DMS53 treated with DMSO at 0.1 percent for 48 hours (cell line): ENCODE measurements at regions not wholly inside any gene's neighbourhood (a gene's known extent, or its start where the extent isn't known, plus 50 kb on each side); places are given as distances from the start of the nearest gene placed in this dataset.

ENCODE experiments used
- DNase-seq: peaks from one replicate; lab custom pipeline; 2025; ENCODE audit not compliant: unreplicated experiment; lab: John Stamatoyannopoulos, UW

GRCh38 chr15:96390986-96391385 lies 60.5 kb downstream of the NR2F2 start:
- DNase-seq, result no peak

DNA sequence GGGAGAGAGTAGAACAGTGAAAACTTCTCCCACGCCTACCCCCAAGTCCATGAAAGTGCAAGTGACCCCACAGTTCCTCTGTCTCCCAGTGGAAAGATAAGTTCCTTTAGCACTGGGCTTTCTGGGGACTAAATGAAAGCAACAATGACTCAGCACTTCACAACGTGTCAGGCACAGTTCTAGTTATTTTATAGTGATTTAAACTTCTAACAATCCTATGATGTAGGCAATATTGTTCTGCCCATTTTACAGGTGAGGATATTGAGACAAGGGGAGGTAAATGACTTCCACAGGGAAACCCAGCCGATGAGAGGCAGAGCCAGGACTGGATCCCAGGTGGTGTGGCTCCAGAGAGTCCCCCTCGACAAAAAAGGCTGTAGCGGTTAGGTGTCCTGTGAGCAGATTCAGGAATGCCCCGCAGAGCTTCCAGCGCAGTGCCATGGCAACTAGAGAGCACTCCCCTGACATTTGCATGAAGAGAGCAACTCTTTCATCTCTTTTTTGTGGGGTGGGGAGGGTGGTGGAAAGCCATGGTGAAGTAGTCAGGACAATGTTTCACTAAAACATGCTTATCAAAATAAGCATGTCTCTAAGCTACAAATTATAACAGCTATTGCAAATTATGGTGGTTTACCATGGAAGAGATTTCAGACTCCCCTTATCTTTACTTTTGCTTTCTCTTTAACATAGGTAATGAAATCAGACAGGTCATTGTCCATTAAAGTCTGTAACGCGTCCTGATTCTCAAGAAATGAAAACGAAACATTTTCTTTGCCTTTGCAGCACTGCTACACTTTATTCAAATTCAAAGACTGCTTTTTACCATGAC lies 62.1 kb downstream of the NR2F2 start:
- no peak for DNase-seq

DNA sequence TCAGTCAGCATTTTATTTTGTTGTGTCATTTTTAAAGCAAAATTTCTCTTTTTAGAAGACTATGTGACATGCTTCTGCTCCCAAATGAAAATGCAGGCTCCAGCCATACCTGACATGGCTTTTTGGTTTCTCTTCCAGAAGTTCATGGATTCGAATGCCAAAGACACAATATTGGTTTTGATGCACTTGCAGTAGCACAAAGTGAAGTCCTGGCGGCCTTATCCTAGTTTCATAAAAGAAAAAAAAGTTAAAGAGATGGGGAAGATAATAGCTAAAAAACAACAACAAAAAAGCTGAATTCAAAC lies 62.7 kb downstream of the NR2F2 start:
- DNase-seq, result no peak

DNA sequence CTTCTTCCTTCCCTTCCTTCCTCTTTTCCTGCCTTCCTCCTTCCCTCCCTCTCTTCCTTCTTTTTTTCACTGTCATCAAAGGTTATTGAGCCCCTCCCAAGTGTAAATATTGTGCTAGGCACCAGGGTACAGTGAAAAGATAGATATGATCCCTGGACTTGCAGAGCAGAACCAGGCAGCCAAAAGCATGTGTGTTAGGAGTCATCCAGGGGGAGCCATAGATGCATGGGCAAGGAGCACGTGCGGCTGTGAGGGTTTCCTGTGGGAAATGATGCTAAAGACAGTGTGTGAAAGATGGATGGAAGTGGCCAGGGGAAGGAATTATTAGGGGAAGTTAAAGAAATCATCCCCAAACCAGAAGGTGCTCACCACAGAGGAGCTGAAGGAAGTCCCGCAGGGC lies 65.2 kb downstream of the NR2F2 start:
- DNase-seq, result no peak

DNA sequence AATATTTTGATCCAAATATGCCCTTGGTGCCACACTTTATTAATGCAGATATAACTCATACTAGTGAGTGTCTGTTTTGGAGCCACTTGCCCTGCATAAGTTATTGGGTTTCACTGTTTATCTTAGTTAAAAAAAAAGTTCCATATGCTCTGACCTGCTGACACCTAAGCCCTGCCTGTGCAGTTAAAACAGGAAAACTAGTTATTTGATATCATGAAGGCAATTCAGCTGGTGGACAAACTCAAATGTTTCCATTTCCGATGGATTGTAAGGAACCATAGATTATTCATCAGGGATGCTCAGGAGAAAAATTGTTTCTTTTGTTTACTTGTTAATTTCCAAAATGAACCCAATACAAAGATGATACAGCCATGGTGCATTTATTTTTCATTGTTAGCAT lies 68.3 kb downstream of the NR2F2 start:
- DNase-seq, result no peak

GRCh38 chr15:96402403-96402802 lies 71.9 kb downstream of the NR2F2 start:
- DNase-seq, result no peak

GRCh38 chr15:96403071-96403470 lies 72.6 kb downstream of the NR2F2 start:
- no peak for DNase-seq

DNA sequence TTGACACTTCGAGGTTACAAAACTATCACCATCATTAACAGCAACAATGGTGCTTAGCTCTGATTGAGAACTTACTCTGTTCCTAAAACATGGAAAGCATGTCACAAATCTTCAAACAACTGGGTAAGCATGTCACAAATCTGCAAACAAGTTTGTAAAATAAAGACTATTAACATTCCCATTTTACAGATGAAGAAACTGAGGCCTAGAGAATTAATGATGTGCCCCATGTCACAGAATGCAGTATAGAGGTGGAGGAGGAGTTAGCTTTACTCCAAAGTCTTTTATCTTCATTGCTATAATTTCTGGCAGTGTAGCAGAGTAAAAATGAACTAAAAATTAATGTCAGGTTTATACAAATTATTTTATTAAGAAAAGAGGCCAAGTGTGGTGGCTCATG lies 73.4 kb downstream of the NR2F2 start:
- DNase-seq, result no peak

- DNase-seq, result no peak
Measured at GRCh38 chr15:96404560-96404959, 74.1 kb downstream of the NR2F2 start.

DNA sequence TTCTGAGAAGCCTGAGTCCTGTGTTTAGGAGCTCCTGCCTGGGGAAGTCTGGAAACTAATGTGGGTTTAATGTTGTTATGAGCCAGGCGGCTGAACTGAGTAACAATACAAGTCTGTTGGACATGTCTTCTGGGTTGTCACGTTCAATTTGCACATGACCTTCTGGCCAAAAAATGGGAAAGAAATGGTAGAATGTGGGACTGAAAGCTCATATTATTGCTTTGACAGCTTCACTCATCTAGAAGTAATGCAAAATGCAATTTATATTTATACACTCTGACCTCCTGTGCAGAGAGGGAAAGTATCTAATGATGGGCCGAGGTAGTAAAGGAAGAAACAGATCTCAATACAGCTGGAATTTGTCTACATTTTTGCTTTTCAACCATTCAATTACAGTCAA lies 75.8 kb downstream of the NR2F2 start:
- no peak for DNase-seq

DNA sequence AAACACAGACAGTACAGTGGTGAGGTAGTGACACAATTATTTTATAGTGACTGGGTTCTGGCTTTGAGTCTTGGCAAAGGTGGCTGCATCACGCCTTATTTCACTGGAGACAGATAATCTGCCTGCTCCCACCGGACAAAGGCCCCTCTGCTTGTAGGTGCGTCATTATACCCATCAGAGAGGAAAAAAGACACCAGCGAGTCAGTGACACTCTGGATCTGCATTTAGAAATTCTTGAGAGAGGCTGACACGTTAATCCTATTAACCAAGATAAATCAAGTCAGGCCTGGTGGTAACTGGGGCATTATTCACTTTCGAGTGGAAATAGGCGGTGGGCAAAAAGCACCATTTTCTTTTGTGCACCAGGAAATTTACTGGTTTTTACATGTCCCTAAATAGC lies 76.2 kb downstream of the NR2F2 start:
- DNase-seq, result no peak

DNA sequence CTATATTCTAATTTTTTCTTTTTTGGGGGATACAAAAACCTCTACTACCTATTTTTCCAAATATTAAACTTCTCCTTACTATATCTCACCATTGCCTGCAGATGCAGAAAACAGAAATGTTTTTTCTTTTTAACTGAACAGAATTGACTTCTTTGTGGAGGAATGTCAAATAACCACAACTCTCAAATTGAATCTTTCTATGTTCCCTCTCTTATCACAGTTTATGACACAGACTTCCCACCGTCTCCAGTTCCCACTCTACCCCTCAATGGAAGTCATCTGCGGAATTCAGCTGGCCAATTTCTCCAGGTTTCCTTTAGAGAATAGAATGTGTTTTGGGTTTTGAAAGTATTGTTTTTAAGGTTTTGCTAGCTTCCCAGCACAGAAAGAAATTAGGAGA lies 77.0 kb downstream of the NR2F2 start:
- DNase-seq, result no peak

DNA sequence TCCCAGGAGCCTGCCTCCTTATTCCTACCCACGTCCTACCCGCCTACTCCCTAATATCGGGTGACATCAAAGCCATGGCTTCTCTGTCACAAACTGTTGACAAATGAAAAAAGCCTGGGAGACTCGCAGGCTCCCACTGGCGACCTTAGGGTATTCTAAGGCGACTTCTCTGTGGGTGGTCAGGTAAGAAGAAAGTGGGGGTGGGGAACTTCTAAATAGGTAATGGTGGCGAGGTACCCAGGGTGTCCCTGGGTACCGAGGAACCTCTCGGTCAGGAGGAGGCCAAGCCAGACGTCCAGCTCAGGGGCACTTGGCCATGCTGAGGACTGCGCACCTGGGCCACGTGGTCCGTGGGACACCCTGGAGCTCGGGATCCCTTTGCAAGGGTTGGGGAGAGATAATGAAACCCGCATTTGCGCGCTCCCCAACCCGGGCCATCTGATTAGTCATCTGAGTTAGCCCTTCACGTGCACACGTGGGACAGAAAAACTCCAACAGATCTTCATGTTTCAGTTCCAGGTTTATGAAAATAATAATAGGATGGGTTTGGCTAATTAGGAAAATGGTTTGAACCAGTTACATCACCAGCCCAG lies 78.2 kb downstream of the NR2F2 start:
- DNase-seq, result no peak

DNA sequence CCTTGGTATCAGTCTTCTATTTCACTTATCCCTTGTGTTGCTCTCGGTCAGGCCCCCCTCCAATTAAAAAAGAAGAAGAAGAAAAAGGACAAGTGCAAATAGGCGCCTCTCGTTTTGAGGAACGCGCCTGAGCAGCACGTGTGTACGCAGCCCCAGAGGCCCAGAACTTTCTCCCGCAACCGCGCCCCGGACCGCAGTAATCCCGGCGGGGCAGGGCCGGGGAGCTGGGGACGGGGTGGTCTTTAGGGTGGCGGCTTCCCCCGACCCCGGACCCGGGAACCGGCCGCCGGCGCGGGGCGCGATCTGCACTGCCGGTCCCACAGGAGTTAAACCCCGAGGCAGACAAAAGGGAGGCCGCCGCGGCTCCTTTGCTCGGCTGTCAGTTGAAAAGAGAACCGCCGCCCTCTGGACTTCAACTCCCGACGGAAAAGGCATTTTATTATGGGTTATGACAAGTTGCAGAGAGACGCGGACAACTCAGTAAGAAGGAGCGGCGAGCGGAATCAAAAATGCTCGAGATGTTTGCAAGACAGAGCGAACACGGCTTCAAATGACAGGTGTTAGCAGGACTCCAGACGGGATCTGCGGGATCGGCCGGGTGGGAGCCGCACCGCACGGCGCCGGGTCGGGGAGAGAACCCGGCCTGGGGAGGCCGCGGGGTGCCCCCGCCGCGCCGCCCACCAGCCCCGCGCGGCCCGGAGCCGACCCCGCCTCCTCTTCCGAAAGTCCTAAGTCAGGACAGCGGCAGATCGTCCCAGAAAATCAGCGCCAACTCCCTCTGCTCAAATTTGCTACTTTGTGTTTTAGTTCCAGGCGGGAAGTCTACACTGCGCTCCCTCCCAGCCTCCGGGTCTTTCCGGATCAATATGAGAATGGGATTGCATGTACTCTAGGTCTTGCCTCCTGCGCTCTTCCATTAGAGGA lies 79.0 kb downstream of the NR2F2 start:
- no peak for DNase-seq

- no peak for DNase-seq
Measured at GRCh38 chr15:96410175-96411055, 79.9 kb downstream of the NR2F2 start.

GRCh38 chr15:96411056-96412031 lies 80.8 kb downstream of the NR2F2 start:
- DNase-seq, result no peak

GRCh38 chr15:96412045-96412905 lies 81.8 kb downstream of the NR2F2 start:
- no peak for DNase-seq

GRCh38 chr15:96412906-96413231 lies 82.4 kb downstream of the NR2F2 start:
- no peak for DNase-seq

DNA sequence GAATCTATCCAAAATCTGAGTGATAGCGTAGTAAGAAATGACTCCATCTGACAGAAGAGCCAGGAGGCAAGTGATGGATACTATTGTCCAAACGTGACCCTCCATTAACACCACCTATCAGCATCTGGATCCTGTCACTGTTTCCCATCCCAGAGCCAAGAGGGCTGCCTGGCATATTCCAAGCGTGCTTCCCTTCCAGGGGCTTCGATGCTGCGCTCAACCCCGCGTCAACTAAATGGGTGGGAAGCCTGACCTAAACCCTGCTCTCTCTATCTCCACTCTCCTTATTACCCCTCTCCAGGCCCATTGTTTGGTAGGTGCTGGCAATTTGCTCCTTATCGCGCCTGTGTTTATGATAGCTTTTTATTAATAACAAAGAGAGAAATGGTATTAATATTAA lies 83.2 kb downstream of the NR2F2 start:
- DNase-seq, result no peak
